CD4-positive, alpha-beta T cell (primary cell): ENCODE measurements at regions not wholly inside any gene's neighbourhood (a gene's known extent, or its start where the extent isn't known, plus 50 kb on each side); places are given as distances from the start of the nearest gene placed in this dataset.

Experiments used
- ATAC-seq: fragments of 200-7000 bp; cut with Tn5 transposase; one replicate; pipeline ENCODE4 v1.10.0; 2022; ENCODE audit warnings: mild to moderate bottlenecking; ENCODE audit not compliant: poor library complexity
- CTCF ChIA-PET: fragments of 350-600 bp; sonication (Branson Sonifier 250); formaldehyde crosslinking; loops from one replicate; lab custom pipeline; 2021; ENCODE audit warnings: antibody characterized with exemption, inconsistent platforms; lab: Charles Lee
- POLR2A ChIA-PET: fragments of 350-600 bp; sonication (Branson Sonifier 250); formaldehyde crosslinking; loops from one replicate; lab custom pipeline; 2021; ENCODE audit warnings: antibody characterized with exemption, inconsistent platforms; lab: Charles Lee
- DNase-seq, 14 experiments: peaks; one replicate each; pipeline ENCODE4 v3.0.0-alpha.2; 2013 to 2020; ENCODE audit warnings: mixed read lengths in 2 of 14
- H3K27ac ChIP-seq, 2 donors: one replicate each; pipeline versions ENCODE4 v1.5.1 to v1.7.0; 2013; ENCODE audit warnings: low read length in 2 of 2, low read depth in 1 of 2, mild to moderate bottlenecking in 1 of 2
- H3K27me3 ChIP-seq, 2 experiments: 1 replicate in 1 of 2; 2 replicates in 1 of 2; pipeline versions ENCODE4 v1.6.1 to v1.7.0; 2013; ENCODE audit warnings: low read length in 2 of 2, control low read depth in 1 of 2, mild to moderate bottlenecking in 1 of 2, moderate library complexity in 1 of 2; ENCODE audit not compliant: insufficient read depth in 2 of 2, control insufficient read depth in 1 of 2
- H3K36me3 ChIP-seq: one replicate; pipeline ENCODE4 v1.6.1; 2013; ENCODE audit warnings: low read length, control low read depth; ENCODE audit not compliant: insufficient read depth
- H3K4me1 ChIP-seq: one replicate; pipeline ENCODE4 v1.6.1; 2013; ENCODE audit warnings: low read length, control low read depth; ENCODE audit not compliant: insufficient read depth
- H3K4me3 ChIP-seq: one replicate; pipeline ENCODE4 v1.5.1; 2013; ENCODE audit warnings: mild to moderate bottlenecking, low read length, moderate library complexity
- H3K9me3 ChIP-seq, 2 experiments: 1 replicate in 1 of 2; 2 replicates in 1 of 2; pipeline versions ENCODE4 v1.6.1 to v1.7.0; 2013; ENCODE audit warnings: low read length in 2 of 2, mild to moderate bottlenecking in 2 of 2, control low read depth in 1 of 2, moderate library complexity in 1 of 2; ENCODE audit not compliant: control insufficient read depth in 1 of 2, insufficient read depth in 1 of 2
- H3K27ac Mint-ChIP-seq: one replicate; pipeline ENCODE4 v1.8.0; 2020; ENCODE audit warnings: mixed read lengths
- H3K27me3 Mint-ChIP-seq: one replicate; pipeline ENCODE4 v1.8.0; 2021; ENCODE audit warnings: mixed read lengths
- H3K36me3 Mint-ChIP-seq: one replicate; pipeline ENCODE4 v1.8.0; 2021; ENCODE audit warnings: low read depth, mixed read lengths
- H3K4me1 Mint-ChIP-seq: one replicate; pipeline ENCODE4 v1.8.0; 2021; ENCODE audit warnings: low read depth, mixed read lengths
- H3K4me3 Mint-ChIP-seq: one replicate; pipeline ENCODE4 v1.8.0; 2020; ENCODE audit warnings: mild to moderate bottlenecking, mixed read lengths
- H3K9me3 Mint-ChIP-seq: one replicate; pipeline ENCODE4 v1.8.0; 2020; ENCODE audit warnings: mixed read lengths
- intact Hi-C, 2 experiments: fragments of 100-400 bp; cut with DNase I in 1 of 2; cut with micrococcal nuclease in 1 of 2; formaldehyde crosslinking; loops; one replicate each; pipeline versions ENCODE4 v1.15.1 to v1.9.0; 2023 to 2025; cut with DNase I, micrococcal nuclease
- TF ChIP-seq, protein P1 (sequence below): fragments of 200-600 bp; IDR thresholded peaks from one replicate; pipeline ENCODE4 v1.8.0; 2022; ENCODE audit warnings: antibody characterized with exemption, mild to moderate bottlenecking

DNA sequence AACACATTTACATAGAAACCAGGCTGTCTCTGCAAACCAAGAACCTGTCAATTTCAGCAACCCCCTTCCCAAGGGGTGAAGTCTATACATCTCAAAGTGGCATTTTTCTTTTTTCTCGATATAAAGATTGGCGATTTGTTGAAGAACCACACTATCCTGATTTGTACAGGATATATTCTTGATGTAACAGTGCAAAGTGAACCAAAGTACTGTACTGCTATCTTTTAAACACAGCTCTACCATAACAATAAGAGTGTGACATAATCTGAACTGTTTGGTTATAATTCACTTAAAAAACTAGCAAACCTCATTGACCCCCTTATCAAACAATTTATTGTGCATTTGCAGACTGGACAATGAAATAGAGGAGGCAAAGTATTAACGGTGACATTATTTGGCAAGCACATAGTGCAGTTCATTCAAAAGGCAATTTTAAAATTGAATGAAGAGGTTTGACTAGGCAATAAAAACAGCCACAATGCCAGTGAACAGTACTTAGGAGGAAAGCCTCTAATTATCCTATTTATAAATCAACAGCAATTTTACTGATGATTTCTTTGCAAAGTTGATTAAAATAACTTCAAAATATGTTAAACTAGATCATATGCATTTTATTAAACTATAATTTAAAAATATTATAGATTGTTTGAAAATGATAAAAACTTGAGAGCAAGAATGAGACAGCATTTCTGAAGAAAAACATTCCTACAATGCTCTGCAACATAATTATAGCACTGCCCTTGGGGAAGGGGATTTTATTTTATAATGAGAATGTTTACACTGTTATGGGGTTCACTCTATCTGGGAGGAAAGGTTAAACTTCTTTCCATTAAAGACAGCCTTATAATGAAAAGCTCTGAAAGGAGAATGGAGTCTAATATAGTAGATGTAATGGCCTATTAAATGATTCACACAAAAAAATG, 440.9 kb downstream of the ZEB2 start:
- CTCF ChIA-PET: no interaction called here
- no peaks in the 10 kb centered on the region for H3K36me3 Mint-ChIP-seq
- no peaks in the 10 kb centered on the region for H3K9me3 Mint-ChIP-seq
- POLR2A ChIA-PET: no interaction called here
- H3K27ac Mint-ChIP-seq: no peak overlapping the region
- H3K27me3 Mint-ChIP-seq: no peaks in the 10 kb centered on the region
- H3K4me1 ChIP-seq: no peaks in the 10 kb centered on the region
- H3K4me3 ChIP-seq: no peak overlapping the region
- H3K4me1 Mint-ChIP-seq: no peaks in the 10 kb centered on the region
- TF ChIP-seq, protein P1, sequence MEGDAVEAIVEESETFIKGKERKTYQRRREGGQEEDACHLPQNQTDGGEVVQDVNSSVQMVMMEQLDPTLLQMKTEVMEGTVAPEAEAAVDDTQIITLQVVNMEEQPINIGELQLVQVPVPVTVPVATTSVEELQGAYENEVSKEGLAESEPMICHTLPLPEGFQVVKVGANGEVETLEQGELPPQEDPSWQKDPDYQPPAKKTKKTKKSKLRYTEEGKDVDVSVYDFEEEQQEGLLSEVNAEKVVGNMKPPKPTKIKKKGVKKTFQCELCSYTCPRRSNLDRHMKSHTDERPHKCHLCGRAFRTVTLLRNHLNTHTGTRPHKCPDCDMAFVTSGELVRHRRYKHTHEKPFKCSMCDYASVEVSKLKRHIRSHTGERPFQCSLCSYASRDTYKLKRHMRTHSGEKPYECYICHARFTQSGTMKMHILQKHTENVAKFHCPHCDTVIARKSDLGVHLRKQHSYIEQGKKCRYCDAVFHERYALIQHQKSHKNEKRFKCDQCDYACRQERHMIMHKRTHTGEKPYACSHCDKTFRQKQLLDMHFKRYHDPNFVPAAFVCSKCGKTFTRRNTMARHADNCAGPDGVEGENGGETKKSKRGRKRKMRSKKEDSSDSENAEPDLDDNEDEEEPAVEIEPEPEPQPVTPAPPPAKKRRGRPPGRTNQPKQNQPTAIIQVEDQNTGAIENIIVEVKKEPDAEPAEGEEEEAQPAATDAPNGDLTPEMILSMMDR: no peak
- ATAC-seq (no peak), DNase-seq (no peak)
- intact Hi-C loops: no loop called here
- no peak overlapping the region for H3K4me3 Mint-ChIP-seq
- no peak overlapping the region for H3K27ac ChIP-seq
- no peaks in the 10 kb centered on the region for H3K27me3 ChIP-seq
- H3K36me3 ChIP-seq: no peaks in the 10 kb centered on the region
- H3K9me3 ChIP-seq: no peaks in the 10 kb centered on the region

DNA sequence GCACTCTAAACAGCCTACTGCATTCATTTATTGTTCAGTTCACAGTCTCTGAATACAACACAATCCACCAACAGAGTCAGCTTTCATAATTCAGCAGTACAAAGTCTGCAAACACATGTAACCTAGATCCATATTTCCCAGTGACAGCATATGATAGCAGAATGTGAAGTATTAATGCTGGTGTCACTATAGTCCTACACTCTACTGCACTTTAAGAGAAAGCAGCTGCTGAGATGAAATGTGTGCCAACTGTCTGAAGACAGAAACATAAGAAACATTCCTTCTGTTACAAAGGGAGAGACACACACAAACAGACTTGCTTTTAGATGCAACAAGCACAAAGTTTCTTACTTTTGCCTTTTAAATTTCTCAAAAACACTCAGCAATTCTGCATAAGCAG, 441.8 kb downstream of the ZEB2 start:
- no peaks in the 10 kb centered on the region for H3K9me3 ChIP-seq
- DNase-seq: no peak
- H3K27me3 ChIP-seq: no peaks in the 10 kb centered on the region
- Mint-ChIP-seq H3K27ac (no peak overlapping the region), H3K27me3 (no peaks in the 10 kb centered on the region), H3K4me1 (no peaks in the 10 kb centered on the region), H3K36me3 (no peaks in the 10 kb centered on the region), H3K4me3 (no peak overlapping the region), H3K9me3 (no peaks in the 10 kb centered on the region)
- no peak for ATAC-seq
- no peak overlapping the region for H3K27ac ChIP-seq
- TF ChIP-seq, protein P1: no peak
- no peaks in the 10 kb centered on the region for H3K36me3 ChIP-seq
- no peaks in the 10 kb centered on the region for H3K4me1 ChIP-seq
- intact Hi-C loops: no loop called here
- CTCF ChIA-PET: no interaction called here
- H3K4me3 ChIP-seq: no peak overlapping the region
- POLR2A ChIA-PET: no interaction called here

DNA sequence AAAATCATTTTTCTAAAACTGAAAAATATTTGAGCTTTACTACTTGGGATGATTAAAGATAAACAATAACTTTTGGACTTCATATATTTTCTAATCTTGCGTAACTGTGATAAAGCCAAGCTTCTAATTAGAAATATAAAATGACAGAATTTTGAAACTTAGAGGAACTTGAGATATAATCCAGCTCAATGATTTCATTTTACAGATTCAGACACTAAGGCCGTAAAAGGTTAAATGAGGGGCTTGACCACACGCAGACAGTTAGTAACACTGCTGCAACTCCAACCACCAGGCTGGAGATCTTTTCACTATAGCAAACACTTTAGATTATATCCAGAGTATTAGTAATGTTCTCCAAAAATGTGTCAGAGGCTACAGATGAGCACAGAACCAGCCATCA, 445.5 kb downstream of the ZEB2 start:
- Mint-ChIP-seq H3K9me3 (no peaks in the 10 kb centered on the region), H3K36me3 (no peaks in the 10 kb centered on the region), H3K27ac (no peak overlapping the region), H3K27me3 (no peaks in the 10 kb centered on the region), H3K4me3 (no peak overlapping the region), H3K4me1 (no peaks in the 10 kb centered on the region)
- DNase-seq (no peak), ATAC-seq (no peak)
- Histone ChIP-seq H3K36me3 (no peaks in the 10 kb centered on the region), H3K27me3 (no peaks in the 10 kb centered on the region), H3K4me1 (no peaks in the 10 kb centered on the region), H3K4me3 (no peak overlapping the region), H3K9me3 (no peaks in the 10 kb centered on the region), H3K27ac (no peak overlapping the region)
- CTCF ChIA-PET: no interaction called here
- TF ChIP-seq, protein P1: no peak
- intact Hi-C loops: no loop called here
- POLR2A ChIA-PET: no interaction called here
